Neural cell (in vitro differentiated cells): ENCODE measurements at regions not wholly inside any gene's neighbourhood (a gene's known extent, or its start where the extent isn't known, plus 50 kb on each side); places are given as distances from the start of the nearest gene placed in this dataset.

Experiments used
- EP300 ChIP-seq: fragments of 450-650 bp; conservative IDR thresholded peaks from 2 replicates; pipeline ENCODE4 v1.6.1; 2014; ENCODE audit warnings: antibody characterized with exemption, mild to moderate bottlenecking, moderate library complexity; ENCODE audit not compliant: poor library complexity, severe bottlenecking
- EZH2 ChIP-seq: fragments of 200-600, 300-800 bp; shearing (Covaris generic), sonication (generic); IDR thresholded peaks from 2 replicates; pipeline ENCODE4 v1.6.1; 2014; ENCODE audit warnings: antibody characterized with exemption, low read length, borderline replicate concordance, mild to moderate bottlenecking; ENCODE audit not compliant: insufficient read depth, poor library complexity, severe bottlenecking
- POLR2AphosphoS5 ChIP-seq: IDR thresholded peaks from 2 replicates; pipeline ENCODE4 v1.6.1; 2012
- TF ChIP-seq, protein P1 (sequence below): fragments of 450-650 bp; IDR thresholded peaks from 2 replicates; pipeline ENCODE4 v1.5.1; 2014; ENCODE audit warnings: antibody characterized with exemption, mild to moderate bottlenecking, moderate library complexity; ENCODE audit not compliant: poor library complexity, severe bottlenecking

DNA sequence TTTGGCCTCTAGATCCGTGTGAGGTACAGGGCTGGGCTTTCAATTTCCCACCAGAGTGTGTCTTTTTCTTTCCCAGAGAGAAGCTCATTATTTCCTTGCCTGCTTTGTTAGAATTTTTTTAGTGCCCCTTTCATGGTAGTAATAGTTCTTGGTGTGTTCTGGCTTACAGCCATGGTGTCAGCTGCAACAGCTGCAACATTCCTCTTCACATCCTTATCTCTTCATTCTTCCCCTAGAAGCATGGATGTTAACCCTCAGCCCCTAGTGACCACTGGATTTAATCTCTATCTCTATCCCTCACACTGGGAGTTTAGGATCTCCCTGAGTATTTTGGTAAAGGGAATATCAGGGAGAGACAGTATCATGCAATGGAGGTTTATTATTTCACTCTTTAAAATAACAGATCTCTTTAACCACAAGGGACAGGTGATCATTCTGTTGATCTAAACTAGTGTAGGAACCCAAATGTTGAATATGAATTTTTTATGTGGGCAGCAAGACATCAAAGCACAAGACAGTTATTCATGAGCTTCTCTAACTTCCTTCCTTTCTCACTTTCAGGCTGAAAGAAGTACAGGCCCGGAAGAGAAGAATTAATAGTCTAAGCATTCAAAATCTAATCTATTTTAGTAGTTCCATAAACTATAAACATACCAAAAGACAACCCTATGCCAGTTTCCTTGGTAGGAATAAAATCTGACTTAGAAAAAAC, 160.2 kb downstream of the FAM170A start:
- TF ChIP-seq EZH2: no peak
- no peak for TF ChIP-seq POLR2AphosphoS5
- TF ChIP-seq, protein P1, sequence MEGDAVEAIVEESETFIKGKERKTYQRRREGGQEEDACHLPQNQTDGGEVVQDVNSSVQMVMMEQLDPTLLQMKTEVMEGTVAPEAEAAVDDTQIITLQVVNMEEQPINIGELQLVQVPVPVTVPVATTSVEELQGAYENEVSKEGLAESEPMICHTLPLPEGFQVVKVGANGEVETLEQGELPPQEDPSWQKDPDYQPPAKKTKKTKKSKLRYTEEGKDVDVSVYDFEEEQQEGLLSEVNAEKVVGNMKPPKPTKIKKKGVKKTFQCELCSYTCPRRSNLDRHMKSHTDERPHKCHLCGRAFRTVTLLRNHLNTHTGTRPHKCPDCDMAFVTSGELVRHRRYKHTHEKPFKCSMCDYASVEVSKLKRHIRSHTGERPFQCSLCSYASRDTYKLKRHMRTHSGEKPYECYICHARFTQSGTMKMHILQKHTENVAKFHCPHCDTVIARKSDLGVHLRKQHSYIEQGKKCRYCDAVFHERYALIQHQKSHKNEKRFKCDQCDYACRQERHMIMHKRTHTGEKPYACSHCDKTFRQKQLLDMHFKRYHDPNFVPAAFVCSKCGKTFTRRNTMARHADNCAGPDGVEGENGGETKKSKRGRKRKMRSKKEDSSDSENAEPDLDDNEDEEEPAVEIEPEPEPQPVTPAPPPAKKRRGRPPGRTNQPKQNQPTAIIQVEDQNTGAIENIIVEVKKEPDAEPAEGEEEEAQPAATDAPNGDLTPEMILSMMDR: no peak
- TF ChIP-seq EP300: no peak
